GM10266 (cell line): ENCODE measurements at regions not wholly inside any gene's neighbourhood (a gene's known extent, or its start where the extent isn't known, plus 50 kb on each side); places are given as distances from the start of the nearest gene placed in this dataset.

Experiments used
- DNase-seq: peaks from one replicate; pipeline ENCODE4 v3.0.0; 2012; ENCODE audit errors: extremely low spot score
- CTCF ChIP-seq: IDR thresholded peaks from 2 replicates; pipeline ENCODE4 v1.5.1; 2012; ENCODE audit warnings: mild to moderate bottlenecking, low read depth; ENCODE audit not compliant: control insufficient read depth, insufficient read depth; ENCODE audit errors: missing control alignments

- DNase-seq = no peak
- no peak for TF ChIP-seq CTCF
These were observed 115.7 kb downstream of the SPATA31D1 start for GRCh38 chr9:82104252-82104651.

- no peak for TF ChIP-seq CTCF
- DNase-seq = no peak
These were observed 117.2 kb downstream of the SPATA31D1 start for GRCh38 chr9:82105729-82106128.

DNA sequence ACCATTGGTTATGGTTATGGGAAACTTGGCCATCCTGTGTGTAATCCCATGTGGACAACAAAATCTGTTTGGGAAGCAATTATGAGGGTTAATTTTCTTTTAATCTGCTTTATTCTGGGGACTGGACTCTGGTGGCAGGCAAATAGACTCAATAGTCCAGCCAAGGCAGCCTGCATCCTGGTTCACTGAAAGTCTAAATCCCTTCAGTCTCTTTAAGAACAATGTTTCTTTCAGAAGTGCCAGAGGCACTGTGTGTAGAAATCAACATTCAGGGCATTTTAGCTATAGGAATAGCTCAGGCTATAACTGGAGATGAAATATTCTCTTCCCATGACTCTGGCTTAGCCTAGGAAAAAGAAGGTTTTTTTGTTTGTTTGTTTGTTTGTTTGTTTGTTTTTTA lies 118.0 kb downstream of the SPATA31D1 start:
- no peak for TF ChIP-seq CTCF
- DNase-seq = no peak

- DNase-seq = no peak
- TF ChIP-seq CTCF = no peak
These were observed 119.9 kb downstream of the SPATA31D1 start for GRCh38 chr9:82108474-82108873.

DNA sequence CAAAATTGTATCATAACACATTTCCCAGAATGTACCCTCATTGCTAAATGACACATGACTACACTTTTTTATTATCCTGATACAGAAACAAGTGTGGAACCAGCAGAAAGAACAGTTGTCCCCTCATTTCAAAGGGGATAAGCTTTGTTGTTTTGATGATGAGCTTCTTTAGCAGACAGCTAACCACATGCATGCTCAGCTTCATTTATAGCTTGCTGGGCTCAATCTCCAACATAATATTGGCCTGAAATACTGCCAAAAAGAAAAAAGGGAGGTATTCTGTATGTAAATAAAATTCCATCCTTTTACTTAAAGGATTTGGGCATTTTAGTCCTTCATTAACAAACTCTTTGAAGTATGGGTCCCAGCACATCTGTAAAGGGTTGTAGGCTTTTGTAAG lies 120.4 kb downstream of the SPATA31D1 start:
- TF ChIP-seq CTCF = no peak
- DNase-seq = no peak

DNA sequence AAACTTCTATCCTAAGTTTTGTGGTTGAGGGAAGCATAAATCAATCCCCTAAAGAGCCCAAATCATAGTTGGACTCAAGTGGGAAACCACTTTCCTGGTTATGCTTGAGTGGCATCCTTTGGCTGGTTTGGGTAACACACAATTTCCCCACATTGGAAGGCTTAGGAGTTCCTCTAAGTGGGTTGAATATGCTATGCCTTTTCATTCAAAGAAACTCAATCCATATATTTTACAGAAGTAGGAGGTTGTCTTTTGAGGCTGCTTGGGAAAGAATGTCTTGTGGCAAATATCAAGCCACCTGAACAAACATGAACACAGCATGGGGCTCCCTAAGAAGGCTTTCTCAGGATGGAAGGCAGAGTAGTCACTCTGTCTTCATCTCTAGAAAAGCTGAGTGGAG lies 121.1 kb downstream of the SPATA31D1 start:
- TF ChIP-seq CTCF = no peak
- no peak for DNase-seq

GRCh38 chr9:82110881-82111280 lies 122.3 kb downstream of the SPATA31D1 start:
- TF ChIP-seq CTCF = no peak
- no peak for DNase-seq
